H1 (cell line): ENCODE measurements at regions not wholly inside any gene's neighbourhood (a gene's known extent, or its start where the extent isn't known, plus 50 kb on each side); places are given as distances from the start of the nearest gene placed in this dataset.

Experiments used
- CTCF ChIA-PET: fragments of 300-600 bp; sonication (Branson Sonifier 250); formaldehyde crosslinking; loops from one replicate; lab custom pipeline; 2021; ENCODE audit not compliant: partially characterized antibody; lab: Charles Lee
- POLR2A ChIA-PET: fragments of 300-600 bp; sonication (Branson Sonifier 250); formaldehyde crosslinking; loops from one replicate; lab custom pipeline; 2021; ENCODE audit warnings: inconsistent platforms; ENCODE audit not compliant: partially characterized antibody; lab: Charles Lee
- DNase-seq, 2 experiments: peaks; one replicate each; pipeline versions ENCODE4 v3.0.0 to v3.0.0-alpha.2; 2010 to 2022; ENCODE audit warnings: low spot score in 2 of 2, low read depth in 1 of 2, mixed read lengths in 1 of 2
- FAIRE-seq: peaks from 2 replicates; lab custom pipeline; 2011; peaks lifted over from hg19 to GRCh38; lab: Jason Lieb, UNC
- H2AFZ ChIP-seq: 2 replicates; pipeline ENCODE4 v1.8.1; 2012; ENCODE audit warnings: low read length, inconsistent platforms
- H2AK5ac ChIP-seq: 2 replicates; pipeline ENCODE4 v1.6.1; 2013; ENCODE audit warnings: low read depth, low read length
- H2BK120ac ChIP-seq: replicated peaks from 2 replicates; pipeline ENCODE3; 2013; ENCODE audit warnings: low read depth, low read length, inconsistent platforms
- H2BK12ac ChIP-seq: 2 replicates; pipeline ENCODE4 v1.6.1; 2013; ENCODE audit warnings: low read depth, low read length
- H2BK15ac ChIP-seq: 2 replicates; pipeline ENCODE4 v1.6.1; 2013; ENCODE audit warnings: low read length
- H2BK20ac ChIP-seq: 2 replicates; pipeline ENCODE4 v1.6.1; 2013; ENCODE audit warnings: low read length
- H2BK5ac ChIP-seq: 2 replicates; pipeline ENCODE4 v1.6.1; 2013; ENCODE audit warnings: low read depth, low read length
- H3K14ac ChIP-seq: 2 replicates; pipeline ENCODE4 v1.6.1; 2013; ENCODE audit warnings: inconsistent platforms; ENCODE audit not compliant: insufficient read length
- H3K18ac ChIP-seq: 2 replicates; pipeline ENCODE4 v1.6.1; 2013; ENCODE audit warnings: low read length; ENCODE audit errors: extremely low read depth
- H3K23ac ChIP-seq: 2 replicates; pipeline ENCODE4 v1.6.1; 2013; ENCODE audit warnings: inconsistent platforms; ENCODE audit not compliant: insufficient read length
- H3K23me2 ChIP-seq: 2 replicates; pipeline ENCODE4 v1.6.1; 2013; ENCODE audit warnings: low read depth, low read length
- H3K27ac ChIP-seq: 2 replicates; pipeline ENCODE4 v1.6.1; 2011; ENCODE audit warnings: low read depth, low read length, inconsistent platforms
- H3K27me3 ChIP-seq, 4 experiments: replicated peaks in 1 of 4; 1 replicate in 1 of 4; 2 replicates in 3 of 4; pipeline versions ENCODE4 v1.6.1 to v1.8.1; 2011 to 2013; ENCODE audit warnings: low read length in 3 of 4, mild to moderate bottlenecking in 3 of 4, inconsistent platforms in 2 of 4, mixed read lengths in 2 of 4, moderate library complexity in 1 of 4; ENCODE audit not compliant: control insufficient read depth in 3 of 4, insufficient read depth in 3 of 4; ENCODE audit errors: extremely low read depth in 1 of 4
- H3K36me3 ChIP-seq, 4 experiments: 2 replicates each; pipeline versions ENCODE4 v1.6.1 to v1.8.1; 2011 to 2013; ENCODE audit warnings: mild to moderate bottlenecking in 4 of 4, low read length in 3 of 4, moderate library complexity in 2 of 4, control low read depth in 1 of 4, inconsistent platforms in 1 of 4; ENCODE audit not compliant: insufficient read depth in 4 of 4, control insufficient read depth in 2 of 4
- H3K4ac ChIP-seq: replicated peaks from 2 replicates; pipeline ENCODE3; 2013; ENCODE audit warnings: low read length, low read depth, mixed read lengths, inconsistent platforms; ENCODE audit not compliant: insufficient read length
- H3K4me1 ChIP-seq, 4 experiments: replicated peaks in 1 of 4; 1 replicate in 1 of 4; 2 replicates in 3 of 4; pipeline versions ENCODE4 v1.6.1 to v1.8.1; 2011 to 2013; ENCODE audit warnings: low read length in 3 of 4, inconsistent platforms in 2 of 4, mixed read lengths in 1 of 4; ENCODE audit not compliant: insufficient read depth in 4 of 4, control insufficient read depth in 3 of 4
- H3K4me2 ChIP-seq, 2 experiments: 2 replicates each; pipeline versions ENCODE4 v1.6.1 to v1.8.1; 2011 to 2013; ENCODE audit warnings: low read depth in 2 of 2, low read length in 2 of 2, control low read depth in 1 of 2, inconsistent platforms in 1 of 2, mild to moderate bottlenecking in 1 of 2; ENCODE audit not compliant: insufficient read depth in 1 of 2
- H3K4me3 ChIP-seq, 4 experiments: fragments of 200-600, 300-600 bp in 1 of 4; sonication (generic), shearing (Covaris generic), sonication (Bioruptor Twin) in 1 of 4; 2 replicates each; pipeline versions ENCODE4 v1.5.1 to v1.8.1; 2011 to 2016; ENCODE audit warnings: low read length in 4 of 4, low read depth in 3 of 4, control low read depth in 2 of 4, inconsistent platforms in 2 of 4, mild to moderate bottlenecking in 2 of 4, mixed read lengths in 1 of 4, moderate library complexity in 1 of 4; ENCODE audit not compliant: insufficient read depth in 2 of 4; ENCODE audit errors: extremely low read depth in 1 of 4
- H3K56ac ChIP-seq: replicated peaks from 2 replicates; pipeline ENCODE3; 2013; ENCODE audit warnings: low read depth, mild to moderate bottlenecking, mixed read lengths, low read length, inconsistent platforms; ENCODE audit not compliant: insufficient read length
- H3K79me1 ChIP-seq: 2 replicates; pipeline ENCODE4 v1.6.1; 2013; ENCODE audit warnings: low read depth, low read length, control low read depth
- H3K79me2 ChIP-seq, 2 experiments: 2 replicates each; pipeline versions ENCODE4 v1.6.1 to v1.8.1; 2012 to 2013; ENCODE audit warnings: low read length in 2 of 2, mild to moderate bottlenecking in 2 of 2, inconsistent platforms in 1 of 2; ENCODE audit not compliant: insufficient read depth in 2 of 2, control insufficient read depth in 1 of 2
- H3K9ac ChIP-seq, 4 experiments: replicated peaks in 1 of 4; 1 replicate in 1 of 4; 2 replicates in 3 of 4; pipeline versions ENCODE4 v1.6.1 to v1.8.1; 2011 to 2013; ENCODE audit warnings: low read depth in 3 of 4, low read length in 3 of 4, control low read depth in 2 of 4, mild to moderate bottlenecking in 2 of 4, moderate library complexity in 2 of 4, inconsistent platforms in 1 of 4; ENCODE audit errors: extremely low read depth in 1 of 4
- H3K9me3 ChIP-seq, 2 experiments: 2 replicates each; pipeline versions ENCODE4 v1.6.1 to v1.8.1; 2012 to 2013; ENCODE audit warnings: mild to moderate bottlenecking in 2 of 2, moderate library complexity in 2 of 2, control low read depth in 1 of 2, inconsistent platforms in 1 of 2, low read depth in 1 of 2, low read length in 1 of 2, mixed read lengths in 1 of 2; ENCODE audit not compliant: insufficient read depth in 2 of 2
- H4K20me1 ChIP-seq, 2 experiments: replicated peaks in 1 of 2; 2 replicates each; pipeline versions ENCODE3 to v1.8.1; 2011 to 2013; ENCODE audit warnings: inconsistent platforms in 2 of 2, low read length in 2 of 2, mild to moderate bottlenecking in 1 of 2; ENCODE audit not compliant: insufficient read depth in 2 of 2, control insufficient read depth in 1 of 2
- H4K5ac ChIP-seq: 2 replicates; pipeline ENCODE4 v1.6.1; 2013; ENCODE audit warnings: low read length, low read depth, mixed read lengths, inconsistent platforms; ENCODE audit not compliant: insufficient read length
- H4K8ac ChIP-seq: 2 replicates; pipeline ENCODE4 v1.8.0; 2013; ENCODE audit warnings: mild to moderate bottlenecking, moderate library complexity, low read length, inconsistent platforms; ENCODE audit not compliant: insufficient read depth; ENCODE audit errors: extremely low read depth
- H4K91ac ChIP-seq: replicated peaks from 2 replicates; pipeline ENCODE3; 2013; ENCODE audit warnings: low read length, mixed read lengths, inconsistent platforms; ENCODE audit not compliant: insufficient read length
- ASH2L ChIP-seq: fragments of 200-600, 300-600 bp; sonication (generic); IDR thresholded peaks from one replicate; pipeline ENCODE4 v1.7.1; 2017; ENCODE audit warnings: low read length
- EZH2 ChIP-seq: fragments of 200-600 bp; sonication (generic); IDR thresholded peaks from 2 replicates; pipeline ENCODE4 v1.7.1; 2012; ENCODE audit warnings: low read depth, mild to moderate bottlenecking, moderate library complexity, low read length, inconsistent platforms; ENCODE audit not compliant: severe bottlenecking
- JUN ChIP-seq: IDR thresholded peaks from 2 replicates; pipeline ENCODE4 v1.6.1; 2011; ENCODE audit warnings: low read depth, mild to moderate bottlenecking, improper control_type of control experiment, low read length
- NRF1 ChIP-seq: IDR thresholded peaks from 2 replicates; pipeline ENCODE4 v1.6.1; 2011; ENCODE audit warnings: mild to moderate bottlenecking, low read depth, low read length, improper control_type of control experiment
- POLR2A ChIP-seq, 2 experiments: IDR thresholded peaks; 1 replicate in 1 of 2; 2 replicates in 1 of 2; pipeline ENCODE4 v1.6.1; 2011; ENCODE audit warnings: low read depth in 2 of 2, low read length in 2 of 2, mild to moderate bottlenecking in 2 of 2; ENCODE audit errors: control extremely low read depth in 1 of 2
- SIN3A ChIP-seq, 2 experiments: IDR thresholded peaks in 1 of 2; conservative IDR thresholded peaks in 1 of 2; 2 replicates each; pipeline ENCODE4 v1.6.1; 2011 to 2012; ENCODE audit warnings: low read length in 2 of 2, improper control_type of control experiment in 1 of 2, low read depth in 1 of 2, mild to moderate bottlenecking in 1 of 2
- SIX5 ChIP-seq: IDR thresholded peaks from 2 replicates; pipeline ENCODE4 v1.6.1; 2011; ENCODE audit warnings: mild to moderate bottlenecking, low read depth, low read length
- WGBS, 2 experiments: shearing (Covaris generic) in 1 of 2; methylation state at CpG; one replicate each; pipeline versions ENCODE4 v1.1.6 to v1.1.7; 2013 to 2015; ENCODE audit warnings: low lambda C conversion rate in 2 of 2, mixed read lengths in 2 of 2, inconsistent platforms in 1 of 2, low coverage in 1 of 2, missing lambda C conversion rate in 1 of 2; ENCODE audit not compliant: insufficient replicate concordance in 2 of 2, insufficient coverage in 1 of 2, insufficient read length in 1 of 2; ENCODE audit errors: extremely low coverage in 1 of 2, missing lambda C conversion rate in 1 of 2; 5-methylcytosine and 5-hydroxymethylcytosine counted together

- Histone ChIP-seq H3K14ac (no peak overlapping the region), H2AFZ (no peak overlapping the region), H4K5ac (no peak overlapping the region), H3K4me3 (no peak overlapping the region), H3K4ac (no peak overlapping the region), H2BK15ac (no peak overlapping the region), H2BK120ac (no peak overlapping the region), H4K91ac (no peak overlapping the region), H4K8ac (no peak overlapping the region), H3K56ac (no peak overlapping the region), H3K79me2 (no peaks in the 10 kb centered on the region), H4K20me1 (no peaks in the 10 kb centered on the region), H3K23me2 (no peaks in the 10 kb centered on the region), H3K9ac (no peak overlapping the region), H3K18ac (0 out of 2 replicates have a peak overlapping the region, but pooled peaks have one; percentile 13), H3K27ac (no peak overlapping the region), H2BK20ac (no peak overlapping the region), H3K9me3 (peaks cover 13 to 14% of the 10 kb centered on the region in 2 experiments), H2AK5ac (no peak overlapping the region), H3K4me2 (no peak overlapping the region), H2BK12ac (no peak overlapping the region), H3K23ac (no peak overlapping the region), H3K79me1 (no peaks in the 10 kb centered on the region), H3K27me3 (peaks cover 0 to 2% (median 0%) of the 10 kb centered on the region in 4 experiments; a peak in 1 of 7 replicates), H3K4me1 (peaks cover 0 to 2% (median 0%) of the 10 kb centered on the region in 4 experiments; a peak in 1 of 7 replicates), H2BK5ac (no peak overlapping the region), H3K36me3 (no peaks in the 10 kb centered on the region)
- ChIA-PET POLR2A (no interaction called here), CTCF (interaction anchor here (0.6 to 1.3 kb wide), 3 partner anchors 14 to 1157 kb away, joined by 3 read pairs; no protein-coding TSS in a partner anchor)
- 54% methylated on average over 2 of the region's 2 CpGs; no CpG with 5 or more reads in 1 of the 2 experiments for WGBS, 2 experiments
- DNase-seq (no peak), FAIRE-seq (no peak)
- TF ChIP-seq ASH2L (no peak), EZH2 (no peak), SIN3A (conservative IDR thresholded peaks at IDR 0.05 in 1 of 2, IDR thresholded peaks at IDR 0.05 in 1 of 2; ENCODE audit: low read depth in 1 of 2, low read length in 2 of 2) (no peak), JUN (no peak), SIX5 (no peak), NRF1 (no peak), POLR2A (IDR thresholded peaks at IDR 0.05; ENCODE audit: control extremely low read depth in 1 of 2, low read depth in 2 of 2, low read length in 2 of 2) (no peak)
Observed at GRCh38 chr13:61700620-61701019, 285.0 kb upstream of the PCDH20 start.
